K562 (cell line): ENCODE measurements at regions not wholly inside any gene's neighbourhood (a gene's known extent, or its start where the extent isn't known, plus 50 kb on each side); places are given as distances from the start of the nearest gene placed in this dataset.

ENCODE experiments used
- BRD4 ChIP-seq: fragments of 200-600 bp; sonication (generic); IDR thresholded peaks from 2 replicates; pipeline ENCODE4 v1.6.1; 2017; ENCODE audit warnings: inconsistent platforms
- CBX1 ChIP-seq: sonication (generic); IDR thresholded peaks from 2 replicates; pipeline ENCODE4 v1.6.1; 2016; ENCODE audit warnings: antibody characterized with exemption, low read depth, mild to moderate bottlenecking
- CHD1 ChIP-seq: fragments of 200-600 bp; sonication (generic); IDR thresholded peaks from one replicate; pipeline ENCODE4 v1.6.1; 2012; ENCODE audit warnings: mild to moderate bottlenecking, moderate library complexity, low read length, inconsistent platforms
- CREB1 ChIP-seq, 2 experiments: sonication (generic) in 1 of 2; formaldehyde crosslinking in 1 of 2; IDR thresholded peaks; 2 replicates each; pipeline versions ENCODE4 v1.6.1 to v1.8.0; 2012 to 2022; ENCODE audit warnings: inconsistent platforms in 1 of 2, mild to moderate bottlenecking in 1 of 2, missing genetic modification reagents in 1 of 2, moderate library complexity in 1 of 2
- CSDE1 ChIP-seq, 2 experiments: fragments of 450-650 bp; IDR thresholded peaks; 2 replicates each; pipeline ENCODE4 v1.6.1; 2016; ENCODE audit warnings: mild to moderate bottlenecking in 1 of 2
- ERF ChIP-seq: fragments of 450-650 bp; formaldehyde crosslinking; IDR thresholded peaks from 2 replicates; pipeline ENCODE4 v1.4.0; 2020; ENCODE audit warnings: mild to moderate bottlenecking, mixed read lengths
- KHSRP ChIP-seq: fragments of 450-650 bp; IDR thresholded peaks from 2 replicates; pipeline ENCODE4 v1.6.1; 2017
- NFIC ChIP-seq: fragments of 450-650 bp; IDR thresholded peaks from 2 replicates; pipeline ENCODE4 v1.6.1; 2017; ENCODE audit warnings: mild to moderate bottlenecking, inconsistent platforms
- PATZ1 ChIP-seq: fragments of 250-450 bp; sonication (Bioruptor Pico); IDR thresholded peaks from 2 replicates; pipeline ENCODE4 v1.5.0; 2020; ENCODE audit warnings: mild to moderate bottlenecking, borderline replicate concordance
- PBX2 ChIP-seq, 2 experiments: IDR thresholded peaks in 1 of 2; conservative IDR thresholded peaks in 1 of 2; 2 replicates each; pipeline ENCODE4 v1.6.1; 2016; ENCODE audit warnings: low read depth in 2 of 2, mild to moderate bottlenecking in 1 of 2, missing compliant biosample characterization in 1 of 2, missing genetic modification characterization in 1 of 2, moderate library complexity in 1 of 2
- PRPF4 ChIP-seq: fragments of 200-400 bp; formaldehyde crosslinking; IDR thresholded peaks from one replicate; pipeline ENCODE4 v1.6.1; 2017; ENCODE audit warnings: low read length, low read depth, mild to moderate bottlenecking; ENCODE audit not compliant: insufficient read depth, poor library complexity, severe bottlenecking
- PTBP1 ChIP-seq: fragments of 200-400 bp; formaldehyde crosslinking; IDR thresholded peaks from 2 replicates; pipeline ENCODE4 v1.6.1; 2017; ENCODE audit warnings: low read depth, low read length
- RNF2 ChIP-seq: sonication (generic); IDR thresholded peaks from 2 replicates; pipeline ENCODE4 v1.6.1; 2016
- SMARCE1 ChIP-seq: fragments of 450-650 bp; IDR thresholded peaks from 2 replicates; pipeline ENCODE4 v1.7.1; 2016; ENCODE audit warnings: mild to moderate bottlenecking
- SOX6 ChIP-seq: fragments of 450-650 bp; IDR thresholded peaks from 2 replicates; pipeline ENCODE4 v1.6.1; 2014; ENCODE audit warnings: mild to moderate bottlenecking
- SRSF3 ChIP-seq: fragments of 200-400 bp; formaldehyde crosslinking; IDR thresholded peaks from 2 replicates; pipeline ENCODE4 v1.6.1; 2016; ENCODE audit warnings: mild to moderate bottlenecking, low read length, moderate library complexity; ENCODE audit not compliant: insufficient read depth
- TOE1 ChIP-seq, 2 experiments: fragments of 450-650 bp in 1 of 2; sonication (generic) in 1 of 2; formaldehyde crosslinking in 1 of 2; IDR thresholded peaks; 2 replicates each; pipeline versions ENCODE4 v1.7.1 to v1.8.0; 2016 to 2022; ENCODE audit warnings: borderline replicate concordance in 2 of 2, mild to moderate bottlenecking in 2 of 2, antibody characterized with exemption in 1 of 2, inconsistent platforms in 1 of 2, low read depth in 1 of 2, missing genetic modification reagents in 1 of 2, moderate library complexity in 1 of 2
- XRCC4 ChIP-seq: IDR thresholded peaks from one replicate; pipeline ENCODE4 v1.6.1; 2011; ENCODE audit not compliant: insufficient read depth, insufficient read length; ENCODE audit errors: extremely low read depth
- ZBTB34 ChIP-seq: fragments of 250-450 bp; sonication (Bioruptor Pico); IDR thresholded peaks from 2 replicates; pipeline ENCODE4 v1.8.0; 2021; ENCODE audit warnings: mild to moderate bottlenecking, moderate library complexity
- ZC3H8 ChIP-seq: fragments of 450-650 bp; IDR thresholded peaks from 2 replicates; pipeline ENCODE4 v1.6.1; 2017
- ZNF232 ChIP-seq: sonication (generic); formaldehyde crosslinking; IDR thresholded peaks from 2 replicates; pipeline ENCODE4 v1.8.0; 2022; ENCODE audit warnings: mild to moderate bottlenecking, missing genetic modification reagents
- ZNF589 ChIP-seq: fragments of 200-800 bp; sonication (Bioruptor generic); IDR thresholded peaks from 2 replicates; pipeline ENCODE4 v1.6.1; 2016; ENCODE audit warnings: low read depth, missing genetic modification characterization, missing compliant biosample characterization

GRCh38 chr6:26234421-26235301 is 130.3 kb upstream of the BTN3A2 start (continued):
- TF ChIP-seq ZNF589 (CRISPR knock-in tag) (peak; percentile 19; the same call in 1 of the 2 replicates), PATZ1 (no peak), RNF2 (peak; percentile 70), CSDE1 (IDR thresholded peaks at IDR 0.05) (peak in 1 of 2 experiments; percentile 65; a peak in 2 of 4 replicates), BRD4 (peak; percentile 10; the same call in 1 of the 2 replicates), SMARCE1 (peak; percentile 44; the same call in 1 of the 2 replicates), XRCC4 (no peak), SOX6 (peak; percentile 85), SRSF3 (no peak), ZC3H8 (peak; percentile 61; the same call in 1 of the 2 replicates), KHSRP (no peak), CBX1 (peak; percentile 98), CREB1 (IDR thresholded peaks at IDR 0.05) (peak; percentile 20; the same call in 1 of the 2 replicates), CREB1 (CRISPR knock-in tag; IDR thresholded peaks at IDR 0.05) (no peak), ERF (CRISPR knock-in tag) (0 out of 2 replicates have a peak, but pooled peaks have one; percentile 32), TOE1 (IDR thresholded peaks at IDR 0.05; ENCODE audit: borderline replicate concordance) (peak; percentile 77), TOE1 (CRISPR knock-in tag; IDR thresholded peaks at IDR 0.05; ENCODE audit: borderline replicate concordance, low read depth) (no peak; the same call in 1 of the 2 replicates), CHD1 (peak; percentile 82), ZNF232 (CRISPR knock-in tag) (peak; percentile 66; the same call in 1 of the 2 replicates), PRPF4 (no peak), PBX2 (CRISPR knock-in tag; IDR thresholded peaks at IDR 0.05; ENCODE audit: low read depth) (no peak), PBX2 (tag; conservative IDR thresholded peaks at IDR 0.05; ENCODE audit: low read depth) (peak; percentile 67), NFIC (peak; percentile 51), ZBTB34 (CRISPR knock-in tag) (no peak), PTBP1 (0 out of 2 replicates have a peak, but pooled peaks have one; percentile 44)
